ENCODE measurements at regions not wholly inside any gene's neighbourhood (a gene's known extent, or its start where the extent isn't known, plus 50 kb on each side); places are given as distances from the start of the nearest gene placed in this dataset.

DNA sequence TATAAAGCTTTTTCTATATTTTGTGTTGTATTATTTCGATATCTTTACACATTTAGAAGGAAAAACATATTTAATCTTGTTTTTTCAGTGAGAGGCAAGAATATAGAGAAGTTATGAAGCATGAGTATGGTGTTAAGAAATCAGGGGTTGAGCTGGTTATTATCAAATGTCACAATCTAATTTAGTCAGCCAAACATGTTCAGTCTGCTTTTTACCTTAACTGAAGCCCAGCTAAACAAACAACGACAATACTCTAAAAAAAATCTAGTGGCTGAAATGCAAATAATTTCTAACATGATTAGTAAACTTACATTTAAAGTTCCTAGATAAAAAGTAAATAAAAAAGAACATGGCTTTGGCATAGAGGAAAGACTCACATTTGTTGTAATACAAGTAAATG lies 433.8 kb upstream of the NRSN1 start:
- no peak for DNase-seq (ENCODE audit: low spot score)

DNA sequence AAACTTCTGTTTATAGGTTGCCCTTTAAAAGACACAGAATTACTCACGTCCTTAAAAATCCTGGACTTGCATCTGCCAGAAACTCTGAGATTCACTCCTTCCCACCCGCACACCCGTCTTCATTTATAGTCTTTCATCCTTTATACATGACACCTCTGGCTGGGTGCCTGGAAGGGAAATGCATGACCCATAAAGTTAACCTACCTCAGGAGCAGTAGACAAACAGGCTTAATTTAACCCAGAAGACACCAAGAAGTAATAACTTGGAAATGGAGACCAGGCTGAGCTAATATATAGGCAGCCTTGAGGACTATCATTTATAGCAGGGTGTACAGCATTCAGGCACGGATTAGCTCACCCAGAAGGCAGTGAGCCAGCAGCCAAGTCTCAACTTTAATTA lies 429.0 kb upstream of the NRSN1 start:
- TF ChIP-seq, protein P1, sequence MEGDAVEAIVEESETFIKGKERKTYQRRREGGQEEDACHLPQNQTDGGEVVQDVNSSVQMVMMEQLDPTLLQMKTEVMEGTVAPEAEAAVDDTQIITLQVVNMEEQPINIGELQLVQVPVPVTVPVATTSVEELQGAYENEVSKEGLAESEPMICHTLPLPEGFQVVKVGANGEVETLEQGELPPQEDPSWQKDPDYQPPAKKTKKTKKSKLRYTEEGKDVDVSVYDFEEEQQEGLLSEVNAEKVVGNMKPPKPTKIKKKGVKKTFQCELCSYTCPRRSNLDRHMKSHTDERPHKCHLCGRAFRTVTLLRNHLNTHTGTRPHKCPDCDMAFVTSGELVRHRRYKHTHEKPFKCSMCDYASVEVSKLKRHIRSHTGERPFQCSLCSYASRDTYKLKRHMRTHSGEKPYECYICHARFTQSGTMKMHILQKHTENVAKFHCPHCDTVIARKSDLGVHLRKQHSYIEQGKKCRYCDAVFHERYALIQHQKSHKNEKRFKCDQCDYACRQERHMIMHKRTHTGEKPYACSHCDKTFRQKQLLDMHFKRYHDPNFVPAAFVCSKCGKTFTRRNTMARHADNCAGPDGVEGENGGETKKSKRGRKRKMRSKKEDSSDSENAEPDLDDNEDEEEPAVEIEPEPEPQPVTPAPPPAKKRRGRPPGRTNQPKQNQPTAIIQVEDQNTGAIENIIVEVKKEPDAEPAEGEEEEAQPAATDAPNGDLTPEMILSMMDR (IDR thresholded peaks at IDR 0.05), result no peak
- no peak for DNase-seq (ENCODE audit: low spot score)
- Histone ChIP-seq H3K4me3 (no peak overlapping the region), H3K27ac (no peak overlapping the region)

More for the DNA sequence above, 433.8 kb upstream of the NRSN1 start:
- Histone ChIP-seq H3K4me3 (no peak overlapping the region), H3K27ac (no peak overlapping the region)
- TF ChIP-seq, protein P1 (IDR thresholded peaks at IDR 0.05), result no peak

DNA sequence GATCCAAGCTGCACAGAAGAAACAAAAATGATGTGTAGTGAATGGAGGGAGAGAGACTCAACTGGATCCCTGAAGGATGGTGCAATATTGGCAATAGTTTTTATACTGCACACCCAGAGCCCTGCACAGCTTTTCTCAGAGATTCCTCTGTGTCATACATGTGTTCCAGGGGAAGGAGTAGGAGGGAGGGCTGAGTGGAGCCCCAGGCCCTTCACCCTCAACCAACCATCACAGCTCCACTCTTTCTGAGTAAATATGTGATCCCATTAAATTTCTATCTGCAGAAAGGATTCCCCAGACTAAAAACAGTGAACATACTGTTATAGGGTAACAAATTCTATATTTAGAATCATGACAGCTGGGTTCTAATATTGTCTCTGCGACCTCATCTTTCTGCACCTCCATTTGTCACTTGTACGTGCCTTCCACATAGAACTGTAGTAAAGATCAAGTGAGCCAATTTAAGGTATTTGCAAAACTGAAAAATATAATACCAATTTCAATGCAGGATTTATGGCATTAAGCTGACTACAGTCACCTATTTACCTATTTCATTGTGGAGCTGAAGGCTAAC lies 421.4 kb upstream of the NRSN1 start:
- H3K27ac ChIP-seq, result no peak overlapping the region
- no peak overlapping the region for H3K4me3 ChIP-seq
- DNase-seq (ENCODE audit: low spot score), result no peak
- TF ChIP-seq, protein P1 (IDR thresholded peaks at IDR 0.05), result no peak

DNA sequence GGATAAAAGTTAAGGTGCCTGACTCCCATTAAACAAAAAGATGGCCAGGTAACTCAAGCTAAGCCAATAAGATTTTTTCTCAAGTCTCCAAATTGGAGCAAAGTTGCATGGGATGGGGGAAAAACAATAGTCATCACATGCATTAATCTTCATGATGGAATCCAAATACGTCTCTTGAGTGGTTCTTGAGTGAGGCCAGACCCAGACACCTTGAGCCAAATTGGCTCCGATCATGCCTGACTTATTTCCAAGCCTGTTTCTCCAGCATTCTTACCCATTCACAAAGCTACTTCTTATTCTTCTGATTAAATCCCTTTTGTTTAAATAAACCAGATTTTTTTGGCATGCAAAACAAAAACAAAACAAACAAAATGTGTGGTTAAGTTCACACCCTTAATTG lies 420.3 kb upstream of the NRSN1 start:
- DNase-seq (ENCODE audit: low spot score), result no peak
- H3K27ac ChIP-seq, result no peak overlapping the region
- TF ChIP-seq, protein P1 (IDR thresholded peaks at IDR 0.05), result no peak
- H3K4me3 ChIP-seq, result no peak overlapping the region

DNA sequence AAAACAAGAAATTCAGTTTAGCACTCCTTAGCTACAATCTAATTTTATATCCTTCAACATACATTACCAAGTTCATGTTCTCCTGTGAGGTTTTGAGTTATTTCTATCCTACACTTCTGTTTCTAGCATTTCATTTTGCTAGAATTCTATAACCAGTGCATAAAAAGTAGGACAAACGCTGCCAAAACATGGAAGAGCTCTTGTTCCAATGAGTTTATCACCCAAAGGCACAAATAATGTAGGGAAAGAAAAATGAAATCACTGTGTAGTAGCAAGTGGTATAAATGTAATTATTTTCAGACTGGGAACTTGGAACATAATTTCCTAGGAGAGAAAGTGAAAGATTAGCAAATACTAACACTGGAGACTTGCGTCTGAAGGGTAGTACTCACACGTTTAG lies 413.3 kb upstream of the NRSN1 start:
- no peak for DNase-seq (ENCODE audit: low spot score)
- Histone ChIP-seq H3K4me3 (no peak overlapping the region), H3K27ac (no peak overlapping the region)
- TF ChIP-seq, protein P1 (IDR thresholded peaks at IDR 0.05), result no peak

DNA sequence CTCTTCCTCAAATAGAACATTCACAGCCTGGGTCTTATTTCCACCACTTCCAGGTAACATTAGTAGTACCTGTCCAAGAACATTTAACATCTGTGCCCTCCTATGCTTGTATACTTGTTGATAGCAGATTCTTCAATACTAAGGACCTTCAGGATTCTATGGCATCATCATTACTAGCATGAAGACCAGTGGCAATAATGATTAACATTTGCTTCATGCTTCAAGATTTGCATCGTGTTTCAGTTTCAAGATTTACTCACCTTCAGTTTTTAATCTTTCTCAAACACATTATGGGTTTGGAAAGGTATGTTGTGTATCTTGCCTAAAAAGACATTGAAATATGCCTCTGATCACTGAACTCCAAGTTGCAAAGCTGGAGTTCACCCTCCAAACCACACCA lies 412.8 kb upstream of the NRSN1 start:
- H3K4me3 ChIP-seq, result no peak overlapping the region
- no peak overlapping the region for H3K27ac ChIP-seq
- TF ChIP-seq, protein P1 (IDR thresholded peaks at IDR 0.05), result no peak
- no peak for DNase-seq (ENCODE audit: low spot score)

DNA sequence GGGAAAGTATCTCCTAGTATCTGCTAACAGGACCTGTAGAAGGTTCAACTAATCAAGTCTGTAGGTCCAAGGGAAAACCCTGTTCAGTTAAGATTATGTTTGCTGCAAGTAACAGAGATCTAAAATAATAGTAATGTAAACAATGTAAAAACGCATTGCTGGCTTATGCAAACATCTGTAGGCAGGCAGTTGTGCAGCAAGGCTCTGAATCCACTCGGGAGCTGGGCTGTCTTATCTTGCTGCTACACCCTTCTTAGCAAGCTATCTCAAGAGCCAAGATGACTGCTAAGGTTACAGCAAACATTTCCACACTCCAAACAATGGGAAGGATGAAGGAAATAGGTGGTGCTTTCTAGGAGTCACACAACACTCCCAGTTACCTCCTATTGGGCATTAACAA lies 397.3 kb upstream of the NRSN1 start:
- Histone ChIP-seq H3K4me3 (no peak overlapping the region), H3K27ac (no peak overlapping the region)
- TF ChIP-seq, protein P1 (IDR thresholded peaks at IDR 0.05), result no peak
- DNase-seq (ENCODE audit: low spot score), result no peak

All from coronary artery (tissue), 2 donors.